ENCODE measurements at regions not wholly inside any gene's neighbourhood (a gene's known extent, or its start where the extent isn't known, plus 50 kb on each side); places are given as distances from the start of the nearest gene placed in this dataset.

GRCh38 chr3:67227030-67227429, 228.9 kb downstream of the KBTBD8 start:
- DNase-seq (ENCODE audit: low spot score) = no peak
- Mint-ChIP-seq H3K4me1 (ENCODE audit: low read depth) (no peaks in the 10 kb centered on the region), H3K4me3 (ENCODE audit: unreplicated experiment) (no peak overlapping the region), H3K9me3 (ENCODE audit: low read depth) (no peaks in the 10 kb centered on the region), H3K27ac (ENCODE audit: unreplicated experiment) (no peak overlapping the region), H3K27me3 (ENCODE audit: low read depth) (no peaks in the 10 kb centered on the region), H3K36me3 (ENCODE audit: low read depth) (no peaks in the 10 kb centered on the region)
- TF ChIP-seq CTCF (IDR thresholded peaks at IDR 0.05) = no peak

- Mint-ChIP-seq H3K4me3 (ENCODE audit: unreplicated experiment) (no peak overlapping the region), H3K9me3 (ENCODE audit: low read depth) (no peaks in the 10 kb centered on the region), H3K36me3 (ENCODE audit: low read depth) (no peaks in the 10 kb centered on the region), H3K27ac (ENCODE audit: unreplicated experiment) (no peak overlapping the region), H3K27me3 (ENCODE audit: low read depth) (no peaks in the 10 kb centered on the region), H3K4me1 (ENCODE audit: low read depth) (no peaks in the 10 kb centered on the region)
- TF ChIP-seq CTCF (IDR thresholded peaks at IDR 0.05) = no peak
- DNase-seq (ENCODE audit: low spot score) = no peak
These were observed 230.0 kb downstream of the KBTBD8 start for GRCh38 chr3:67228136-67228535.

GRCh38 chr3:67232642-67233041, 234.5 kb downstream of the KBTBD8 start:
- no peak overlapping the region for H3K27ac Mint-ChIP-seq (ENCODE audit: unreplicated experiment)
- H3K27me3 Mint-ChIP-seq (ENCODE audit: low read depth) = no peaks in the 10 kb centered on the region
- TF ChIP-seq CTCF (IDR thresholded peaks at IDR 0.05) = no peak
- DNase-seq (ENCODE audit: low spot score) = no peak
- no peaks in the 10 kb centered on the region for H3K36me3 Mint-ChIP-seq (ENCODE audit: low read depth)
- no peaks in the 10 kb centered on the region for H3K9me3 Mint-ChIP-seq (ENCODE audit: low read depth)
- no peak overlapping the region for H3K4me3 Mint-ChIP-seq (ENCODE audit: unreplicated experiment)
- no peaks in the 10 kb centered on the region for H3K4me1 Mint-ChIP-seq (ENCODE audit: low read depth)

- no peaks in the 10 kb centered on the region for H3K9me3 Mint-ChIP-seq (ENCODE audit: low read depth)
- TF ChIP-seq CTCF (IDR thresholded peaks at IDR 0.05) = no peak
- no peak for DNase-seq (ENCODE audit: low spot score)
- H3K27me3 Mint-ChIP-seq (ENCODE audit: low read depth) = peaks cover 8% of the 10 kb centered on the region
- H3K27ac Mint-ChIP-seq (ENCODE audit: unreplicated experiment) = no peak overlapping the region
- H3K4me3 Mint-ChIP-seq (ENCODE audit: unreplicated experiment) = no peak overlapping the region
- no peaks in the 10 kb centered on the region for H3K36me3 Mint-ChIP-seq (ENCODE audit: low read depth)
- H3K4me1 Mint-ChIP-seq (ENCODE audit: low read depth) = no peaks in the 10 kb centered on the region
These were observed 241.2 kb downstream of the KBTBD8 start for GRCh38 chr3:67239353-67239752.

GRCh38 chr3:67241084-67241483, 243.0 kb downstream of the KBTBD8 start:
- Mint-ChIP-seq H3K4me3 (ENCODE audit: unreplicated experiment) (no peak overlapping the region), H3K27me3 (ENCODE audit: low read depth) (peaks cover 8% of the 10 kb centered on the region), H3K36me3 (ENCODE audit: low read depth) (no peaks in the 10 kb centered on the region), H3K27ac (ENCODE audit: unreplicated experiment) (no peak overlapping the region), H3K4me1 (ENCODE audit: low read depth) (no peaks in the 10 kb centered on the region), H3K9me3 (ENCODE audit: low read depth) (no peaks in the 10 kb centered on the region)
- TF ChIP-seq CTCF (IDR thresholded peaks at IDR 0.05) = no peak
- no peak for DNase-seq (ENCODE audit: low spot score)
